WTC11 (cell line): ENCODE measurements at regions not wholly inside any gene's neighbourhood (a gene's known extent, or its start where the extent isn't known, plus 50 kb on each side); places are given as distances from the start of the nearest gene placed in this dataset.

Experiments used
- ATAC-seq: fragments of 200-7000 bp; cut with Tn5 transposase; 2 replicates; pipeline ENCODE4 v1.10.0; 2021; ENCODE audit warnings: mild to moderate bottlenecking, moderate library complexity
- CTCF ChIA-PET: fragments of 300-600 bp; sonication (Branson Sonifier 250); formaldehyde crosslinking; loops from one replicate; lab custom pipeline; 2021; ENCODE audit warnings: antibody characterized with exemption; lab: Charles Lee
- POLR2A ChIA-PET: fragments of 350-600 bp; sonication (Branson Sonifier 250); formaldehyde crosslinking; loops from one replicate; lab custom pipeline; 2021; ENCODE audit warnings: antibody characterized with exemption; lab: Charles Lee
- DNase-seq: peaks from one replicate; pipeline ENCODE4 v3.0.0; 2021; ENCODE audit warnings: low spot score
- H3K27ac Mint-ChIP-seq: 2 replicates; pipeline ENCODE4 v1.8.0; 2021; ENCODE audit warnings: mixed read lengths
- H3K27me3 Mint-ChIP-seq: 2 replicates; pipeline ENCODE4 v1.8.0; 2021; ENCODE audit warnings: low read depth, mild to moderate bottlenecking, moderate library complexity, mixed read lengths
- H3K36me3 Mint-ChIP-seq: 2 replicates; pipeline ENCODE4 v1.8.0; 2021; ENCODE audit warnings: mixed read lengths
- H3K4me1 Mint-ChIP-seq: 2 replicates; pipeline ENCODE4 v1.8.0; 2022; ENCODE audit warnings: mixed read lengths
- H3K4me3 Mint-ChIP-seq: 2 replicates; pipeline ENCODE4 v1.8.0; 2021; ENCODE audit warnings: mild to moderate bottlenecking, moderate library complexity, mixed read lengths
- H3K9me3 Mint-ChIP-seq: 2 replicates; pipeline ENCODE4 v1.8.0; 2021; ENCODE audit warnings: mixed read lengths
- AFF4 ChIP-seq: sonication (generic); formaldehyde crosslinking; IDR thresholded peaks from 2 replicates; pipeline ENCODE4 v1.8.1; 2023; ENCODE audit warnings: mild to moderate bottlenecking, missing genetic modification reagents, borderline replicate concordance
- AR ChIP-seq: fragments of 250-450 bp; sonication (Bioruptor Pico); IDR thresholded peaks from 2 replicates; pipeline ENCODE4 v1.9.0; 2021; ENCODE audit warnings: mild to moderate bottlenecking
- E2F1 ChIP-seq: sonication (generic); formaldehyde crosslinking; IDR thresholded peaks from 2 replicates; pipeline ENCODE4 v1.8.0; 2022; ENCODE audit warnings: mild to moderate bottlenecking, missing genetic modification reagents
- E2F4 ChIP-seq: sonication (generic); formaldehyde crosslinking; IDR thresholded peaks from 2 replicates; pipeline ENCODE4 v1.8.1; 2022; ENCODE audit warnings: low read depth, mild to moderate bottlenecking, moderate library complexity, missing genetic modification reagents, borderline replicate concordance
- ELF4 ChIP-seq: sonication (generic); formaldehyde crosslinking; IDR thresholded peaks from 2 replicates; pipeline ENCODE4 v1.8.1; 2022; ENCODE audit warnings: low read depth, mild to moderate bottlenecking, moderate library complexity, missing genetic modification reagents
- MLX ChIP-seq: sonication (generic); formaldehyde crosslinking; IDR thresholded peaks from 2 replicates; pipeline ENCODE4 v1.8.1; 2023; ENCODE audit warnings: mild to moderate bottlenecking, missing genetic modification reagents, moderate library complexity
- OVOL2 ChIP-seq: fragments of 250-450 bp; sonication (Bioruptor Pico); IDR thresholded peaks from 2 replicates; pipeline ENCODE4 v1.9.0; 2021; ENCODE audit warnings: mild to moderate bottlenecking, borderline replicate concordance
- PREB ChIP-seq: sonication (generic); formaldehyde crosslinking; IDR thresholded peaks from 2 replicates; pipeline ENCODE4 v1.8.1; 2022; ENCODE audit warnings: mild to moderate bottlenecking, missing genetic modification reagents, moderate library complexity, borderline replicate concordance
- RELA ChIP-seq: sonication (generic); formaldehyde crosslinking; IDR thresholded peaks from 2 replicates; pipeline ENCODE4 v1.8.1; 2022; ENCODE audit warnings: missing genetic modification reagents, mild to moderate bottlenecking, borderline replicate concordance
- USF2 ChIP-seq: sonication (generic); formaldehyde crosslinking; IDR thresholded peaks from 2 replicates; pipeline ENCODE4 v1.8.1; 2023; ENCODE audit warnings: mild to moderate bottlenecking, missing genetic modification reagents, moderate library complexity
- ZNF138 ChIP-seq: sonication (generic); formaldehyde crosslinking; conservative IDR thresholded peaks from 2 replicates; pipeline ENCODE4 v1.8.1; 2022; ENCODE audit warnings: mild to moderate bottlenecking, moderate library complexity, missing genetic modification reagents
- ZNF317 ChIP-seq: sonication (generic); formaldehyde crosslinking; IDR thresholded peaks from 2 replicates; pipeline ENCODE4 v1.8.1; 2023; ENCODE audit warnings: low read depth, mild to moderate bottlenecking, moderate library complexity, missing genetic modification reagents, borderline replicate concordance
- ZNF425 ChIP-seq: fragments of 250-450 bp; sonication (Bioruptor Pico); conservative IDR thresholded peaks from 2 replicates; pipeline ENCODE4 v1.9.0; 2021; ENCODE audit warnings: mild to moderate bottlenecking

GRCh38 chr7:41463770-41464470 is 239.0 kb downstream of the INHBA start:
- CTCF ChIA-PET = no interaction called here
- POLR2A ChIA-PET = interaction anchor here (0.7 kb wide), 1 partner anchor 428 kb away, joined by 3 read pairs; no protein-coding TSS in a partner anchor
- TF ChIP-seq USF2 (CRISPR knock-in tag) (no peak), OVOL2 (CRISPR knock-in tag) (no peak), MLX (no peak), AFF4 (no peak), RELA (CRISPR knock-in tag) (no peak), PREB (CRISPR knock-in tag) (no peak), ZNF138 (CRISPR knock-in tag) (no peak), ZNF317 (CRISPR knock-in tag) (no peak)
- DNase-seq = no peak
- H3K4me3 Mint-ChIP-seq = no peak overlapping the region
- no peaks in the 10 kb centered on the region for H3K36me3 Mint-ChIP-seq
- H3K27ac Mint-ChIP-seq = no peak overlapping the region
- H3K4me1 Mint-ChIP-seq = peaks cover 6% of the 10 kb centered on the region
- no peak for ATAC-seq
- H3K27me3 Mint-ChIP-seq = no peaks in the 10 kb centered on the region; the same call in 1 of the 2 replicates
- no peaks in the 10 kb centered on the region for H3K9me3 Mint-ChIP-seq

- Mint-ChIP-seq H3K9me3 (peaks cover 3% of the 10 kb centered on the region; the same call in 1 of the 2 replicates), H3K27me3 (no peaks in the 10 kb centered on the region; the same call in 1 of the 2 replicates), H3K4me3 (no peak overlapping the region), H3K27ac (no peak overlapping the region), H3K36me3 (no peaks in the 10 kb centered on the region), H3K4me1 (no peaks in the 10 kb centered on the region)
- CTCF ChIA-PET = no interaction called here
- POLR2A ChIA-PET = no interaction called here
- no peak for TF ChIP-seq ZNF425
- ATAC-seq (no peak), DNase-seq (no peak)
Observed at GRCh38 chr7:41459623-41460261, 243.1 kb downstream of the INHBA start.

- DNase-seq = no peak
- Mint-ChIP-seq H3K4me3 (no peak overlapping the region), H3K27ac (no peak overlapping the region), H3K9me3 (peaks cover 3% of the 10 kb centered on the region; the same call in 1 of the 2 replicates), H3K4me1 (no peaks in the 10 kb centered on the region), H3K27me3 (no peaks in the 10 kb centered on the region; the same call in 1 of the 2 replicates), H3K36me3 (no peaks in the 10 kb centered on the region)
- POLR2A ChIA-PET = no interaction called here
- no peak for ATAC-seq
- CTCF ChIA-PET = no interaction called here
- TF ChIP-seq E2F4 (CRISPR knock-in tag) = no peak
- TF ChIP-seq AR (CRISPR knock-in tag) = no peak
- no peak for TF ChIP-seq ELF4 (CRISPR knock-in tag)
- TF ChIP-seq E2F1 (CRISPR knock-in tag) = no peak
Observed at GRCh38 chr7:41459183-41459582, 243.7 kb downstream of the INHBA start.
